ENCODE measurements at regions not wholly inside any gene's neighbourhood (a gene's known extent, or its start where the extent isn't known, plus 50 kb on each side); places are given as distances from the start of the nearest gene placed in this dataset.

- TF ChIP-seq CTCF (IDR thresholded peaks at IDR 0.05): no peak
- intact Hi-C loops (cut with DNase I): no loop called here
- WGBS, 2 donors: 66 to 92% methylated on average over 2 of the region's 2 CpGs
- no peak for FAIRE-seq
- Histone ChIP-seq H3K27me3 (no peaks in the 10 kb centered on the region), H3K27ac (no peak overlapping the region), H3K4me1 (no peaks in the 10 kb centered on the region), H3K9me3 (no peaks in the 10 kb centered on the region), H3K4me3 (no peak overlapping the region), H3K36me3 (no peaks in the 10 kb centered on the region)
- ATAC-seq: no peak
- no peak for DNase-seq
These were observed 265.0 kb upstream of the SLC8A1 start for GRCh38 chr2:40716879-40717278.

- Histone ChIP-seq H3K9me3 (no peaks in the 10 kb centered on the region), H3K27ac (no peak overlapping the region), H3K4me1 (no peaks in the 10 kb centered on the region), H3K27me3 (no peaks in the 10 kb centered on the region), H3K4me3 (no peak overlapping the region), H3K36me3 (no peaks in the 10 kb centered on the region)
- TF ChIP-seq CTCF (IDR thresholded peaks at IDR 0.05): no peak
- no peak for FAIRE-seq
- WGBS, 2 donors: 30 to 32% methylated on average over 2 of the region's 2 CpGs
- intact Hi-C loops (cut with DNase I): no loop called here
- no peak for ATAC-seq
- DNase-seq: no peak
These were observed 267.5 kb upstream of the SLC8A1 start for GRCh38 chr2:40719414-40719813.

- DNase-seq (no peak), FAIRE-seq (no peak), ATAC-seq (no peak)
- H3K4me3 ChIP-seq: no peak overlapping the region
- no peaks in the 10 kb centered on the region for H3K36me3 ChIP-seq
- no peaks in the 10 kb centered on the region for H3K4me1 ChIP-seq
- no peaks in the 10 kb centered on the region for H3K27me3 ChIP-seq
- WGBS, 2 donors: 64 to 77% methylated on average over 1 of the region's 1 CpG
- intact Hi-C loops (cut with DNase I): no loop called here
- no peak for TF ChIP-seq CTCF (IDR thresholded peaks at IDR 0.05)
- no peaks in the 10 kb centered on the region for H3K9me3 ChIP-seq
- no peak overlapping the region for H3K27ac ChIP-seq
These were observed 269.7 kb upstream of the SLC8A1 start for GRCh38 chr2:40721595-40721994.

- DNase-seq (no peak), ATAC-seq (no peak), FAIRE-seq (no peak)
- no peaks in the 10 kb centered on the region for H3K36me3 ChIP-seq
- H3K9me3 ChIP-seq: no peaks in the 10 kb centered on the region
- no peaks in the 10 kb centered on the region for H3K27me3 ChIP-seq
- no peak overlapping the region for H3K27ac ChIP-seq
- TF ChIP-seq CTCF (IDR thresholded peaks at IDR 0.05): no peak
- no peaks in the 10 kb centered on the region for H3K4me1 ChIP-seq
- WGBS, 2 donors: 0% methylated on average over 1 of the region's 1 CpG
- intact Hi-C loops (cut with DNase I): no loop called here
- H3K4me3 ChIP-seq: no peak overlapping the region
These were observed 271.3 kb upstream of the SLC8A1 start for GRCh38 chr2:40723194-40723593.

GRCh38 chr2:40725040-40725439 lies 273.1 kb upstream of the SLC8A1 start:
- 19 to 20% methylated on average over 3 of the region's 3 CpGs for WGBS, 2 donors
- ATAC-seq (peak in 3 of 4 donors; percentile 31 to 58 (median 37)), DNase-seq (no peak), FAIRE-seq (no peak)
- Histone ChIP-seq H3K27me3 (no peaks in the 10 kb centered on the region), H3K4me3 (no peak overlapping the region), H3K9me3 (no peaks in the 10 kb centered on the region), H3K4me1 (no peaks in the 10 kb centered on the region), H3K27ac (no peak overlapping the region), H3K36me3 (no peaks in the 10 kb centered on the region)
- intact Hi-C loops (cut with DNase I): no loop called here
- TF ChIP-seq CTCF (IDR thresholded peaks at IDR 0.05): no peak

Measured in pancreas (tissue), 10 donors.